ENCODE measurements at regions not wholly inside any gene's neighbourhood (a gene's known extent, or its start where the extent isn't known, plus 50 kb on each side); places are given as distances from the start of the nearest gene placed in this dataset.
A peak's percentile ranks its signal among the peaks of the same experiment; 100 is the strongest.

DNA sequence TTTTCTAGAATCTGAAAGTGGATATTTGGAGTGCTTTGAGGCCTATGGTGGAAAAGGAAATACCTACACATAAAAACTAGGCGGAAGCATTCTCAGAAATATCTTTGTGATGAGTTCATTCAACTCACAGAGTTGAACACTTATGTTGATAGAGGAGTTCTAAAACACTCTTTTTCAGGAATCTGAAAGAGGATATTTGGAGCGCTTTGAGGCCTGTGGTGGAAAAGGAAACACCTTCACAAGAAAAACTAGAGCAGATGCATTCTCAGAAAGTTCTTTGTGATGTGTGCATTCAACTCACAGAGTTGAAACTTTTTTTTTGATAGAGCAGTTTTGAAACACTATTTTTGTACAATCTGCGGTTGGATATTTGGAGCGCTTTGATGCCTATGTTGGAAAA, 1250.0 kb upstream of the DEFB115 start:
- peak in 1 of 5 donors; percentile 0 for DNase-seq

Data from T-helper 1 cell (primary cell).